ENCODE measurements at regions not wholly inside any gene's neighbourhood (a gene's known extent, or its start where the extent isn't known, plus 50 kb on each side); places are given as distances from the start of the nearest gene placed in this dataset.

GRCh38 chr13:42401376-42401775 lies 129.4 kb downstream of the AKAP11 start:
- no peaks in the 10 kb centered on the region for H3F3A ChIP-seq (ENCODE audit: low read length, unreplicated experiment)
- ATAC-seq (no peak), DNase-seq (no peak)
- no peaks in the 10 kb centered on the region for H3K9me2 ChIP-seq (replicated peaks; ENCODE audit: low read length)
- no peak overlapping the region for H3K4me3 ChIP-seq (ENCODE audit: low read length)
- ChIA-PET POLR2A (ENCODE audit: unreplicated experiment) (no interaction called here), CTCF (no interaction called here)
- H4K20me1 ChIP-seq (ENCODE audit: low read length): no peaks in the 10 kb centered on the region
- no TSS peak for BruUV-seq (replicated peaks)
- no peaks in the 10 kb centered on the region for H3K9me3 ChIP-seq (ENCODE audit: low read length)
- peaks cover 10% of the 10 kb centered on the region for H3K4me1 ChIP-seq (ENCODE audit: insufficient read depth, low read length)
- H2AFZ ChIP-seq (ENCODE audit: low read length): no peak overlapping the region
- H3K79me2 ChIP-seq (ENCODE audit: low read length): no peaks in the 10 kb centered on the region
- no peaks in the 10 kb centered on the region for H3K36me3 ChIP-seq (ENCODE audit: low read depth, low read length)
- no peak overlapping the region for H3K27ac ChIP-seq (ENCODE audit: low read length)
- TF ChIP-seq, protein P1, sequence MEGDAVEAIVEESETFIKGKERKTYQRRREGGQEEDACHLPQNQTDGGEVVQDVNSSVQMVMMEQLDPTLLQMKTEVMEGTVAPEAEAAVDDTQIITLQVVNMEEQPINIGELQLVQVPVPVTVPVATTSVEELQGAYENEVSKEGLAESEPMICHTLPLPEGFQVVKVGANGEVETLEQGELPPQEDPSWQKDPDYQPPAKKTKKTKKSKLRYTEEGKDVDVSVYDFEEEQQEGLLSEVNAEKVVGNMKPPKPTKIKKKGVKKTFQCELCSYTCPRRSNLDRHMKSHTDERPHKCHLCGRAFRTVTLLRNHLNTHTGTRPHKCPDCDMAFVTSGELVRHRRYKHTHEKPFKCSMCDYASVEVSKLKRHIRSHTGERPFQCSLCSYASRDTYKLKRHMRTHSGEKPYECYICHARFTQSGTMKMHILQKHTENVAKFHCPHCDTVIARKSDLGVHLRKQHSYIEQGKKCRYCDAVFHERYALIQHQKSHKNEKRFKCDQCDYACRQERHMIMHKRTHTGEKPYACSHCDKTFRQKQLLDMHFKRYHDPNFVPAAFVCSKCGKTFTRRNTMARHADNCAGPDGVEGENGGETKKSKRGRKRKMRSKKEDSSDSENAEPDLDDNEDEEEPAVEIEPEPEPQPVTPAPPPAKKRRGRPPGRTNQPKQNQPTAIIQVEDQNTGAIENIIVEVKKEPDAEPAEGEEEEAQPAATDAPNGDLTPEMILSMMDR (conservative IDR thresholded peaks at IDR 0.05; ENCODE audit: low read depth, low read length): no peak
- intact Hi-C loops (cut with micrococcal nuclease): no loop called here
- H3K9ac ChIP-seq (ENCODE audit: low read length): no peak overlapping the region
- no peaks in the 10 kb centered on the region for H3K27me3 ChIP-seq (ENCODE audit: low read length)
- no peak overlapping the region for H3K4me2 ChIP-seq (ENCODE audit: low read length)

GRCh38 chr13:42405665-42406390 lies 133.9 kb downstream of the AKAP11 start:
- ATAC-seq (no peak; the same call in 1 of the 2 replicates), DNase-seq (peak; percentile 10)
- Histone ChIP-seq H3F3A (ENCODE audit: low read length, unreplicated experiment) (no peaks in the 10 kb centered on the region), H3K27me3 (ENCODE audit: low read length) (no peaks in the 10 kb centered on the region), H4K20me1 (ENCODE audit: low read length) (no peaks in the 10 kb centered on the region), H3K36me3 (ENCODE audit: low read depth, low read length) (no peaks in the 10 kb centered on the region), H3K79me2 (ENCODE audit: low read length) (no peaks in the 10 kb centered on the region), H3K4me1 (ENCODE audit: insufficient read depth, low read length) (no peaks in the 10 kb centered on the region; the same call in 1 of the 2 replicates), H3K4me3 (ENCODE audit: low read length) (no peak overlapping the region), H3K27ac (ENCODE audit: low read length) (no peak overlapping the region), H3K9ac (ENCODE audit: low read length) (no peak overlapping the region), H3K9me3 (ENCODE audit: low read length) (no peaks in the 10 kb centered on the region), H3K4me2 (ENCODE audit: low read length) (no peak overlapping the region), H2AFZ (ENCODE audit: low read length) (peak overlapping the region; percentile 48; the same call in 1 of the 2 replicates), H3K9me2 (replicated peaks; ENCODE audit: low read length) (no peaks in the 10 kb centered on the region)
- TF ChIP-seq, protein P1 (conservative IDR thresholded peaks at IDR 0.05; ENCODE audit: low read depth, low read length): no peak
- TF ChIP-seq EZH2phosphoT487 (IDR thresholded peaks at IDR 0.05; ENCODE audit: borderline replicate concordance, low read length) (no peak), EZH2 (IDR thresholded peaks at IDR 0.05; ENCODE audit: low read length, unreplicated experiment) (no peak)
- ChIA-PET POLR2A (ENCODE audit: unreplicated experiment) (no interaction called here), CTCF (no interaction called here)
- intact Hi-C loops (cut with micrococcal nuclease): no loop called here
- BruUV-seq (replicated peaks): no TSS peak

DNA sequence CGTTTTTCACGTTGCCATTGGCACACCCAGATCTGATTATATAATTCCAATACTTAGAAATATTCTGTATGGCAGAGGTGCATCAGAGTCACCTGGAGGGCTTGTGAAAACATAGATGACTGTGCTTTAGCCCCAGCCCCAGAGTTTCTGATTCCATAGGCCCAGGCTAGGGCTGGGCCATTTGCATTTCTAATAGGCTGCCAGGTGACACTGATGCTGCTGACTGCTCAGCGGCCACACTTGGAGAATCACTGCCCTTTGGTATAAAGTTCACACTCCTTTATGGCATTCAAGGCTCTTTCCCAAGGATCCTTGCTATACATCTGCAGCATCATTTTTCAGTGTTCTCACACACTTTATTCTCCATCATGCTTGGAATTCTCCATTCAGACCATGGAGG lies 137.1 kb downstream of the AKAP11 start:
- intact Hi-C loops (cut with micrococcal nuclease): no loop called here
- Histone ChIP-seq H3K36me3 (ENCODE audit: low read depth, low read length) (no peaks in the 10 kb centered on the region), H3K9ac (ENCODE audit: low read length) (no peak overlapping the region), H3K27ac (ENCODE audit: low read length) (no peak overlapping the region), H2AFZ (ENCODE audit: low read length) (no peak overlapping the region), H3K4me3 (ENCODE audit: low read length) (no peak overlapping the region), H3K27me3 (ENCODE audit: low read length) (no peaks in the 10 kb centered on the region), H3K79me2 (ENCODE audit: low read length) (no peaks in the 10 kb centered on the region), H3K4me1 (ENCODE audit: insufficient read depth, low read length) (no peaks in the 10 kb centered on the region; the same call in 1 of the 2 replicates), H3F3A (ENCODE audit: low read length, unreplicated experiment) (no peaks in the 10 kb centered on the region), H3K9me2 (replicated peaks; ENCODE audit: low read length) (no peaks in the 10 kb centered on the region), H3K4me2 (ENCODE audit: low read length) (no peak overlapping the region), H4K20me1 (ENCODE audit: low read length) (no peaks in the 10 kb centered on the region), H3K9me3 (ENCODE audit: low read length) (no peaks in the 10 kb centered on the region)
- ChIA-PET POLR2A (ENCODE audit: unreplicated experiment) (no interaction called here), CTCF (no interaction called here)
- DNase-seq: no peak
- BruUV-seq (replicated peaks): no TSS peak
- TF ChIP-seq, protein P1 (conservative IDR thresholded peaks at IDR 0.05; ENCODE audit: low read depth, low read length): no peak
- ATAC-seq: no peak
